ENCODE measurements at regions not wholly inside any gene's neighbourhood (a gene's known extent, or its start where the extent isn't known, plus 50 kb on each side); places are given as distances from the start of the nearest gene placed in this dataset.
A peak's percentile ranks its signal among the peaks of the same experiment; 100 is the strongest.

DNA sequence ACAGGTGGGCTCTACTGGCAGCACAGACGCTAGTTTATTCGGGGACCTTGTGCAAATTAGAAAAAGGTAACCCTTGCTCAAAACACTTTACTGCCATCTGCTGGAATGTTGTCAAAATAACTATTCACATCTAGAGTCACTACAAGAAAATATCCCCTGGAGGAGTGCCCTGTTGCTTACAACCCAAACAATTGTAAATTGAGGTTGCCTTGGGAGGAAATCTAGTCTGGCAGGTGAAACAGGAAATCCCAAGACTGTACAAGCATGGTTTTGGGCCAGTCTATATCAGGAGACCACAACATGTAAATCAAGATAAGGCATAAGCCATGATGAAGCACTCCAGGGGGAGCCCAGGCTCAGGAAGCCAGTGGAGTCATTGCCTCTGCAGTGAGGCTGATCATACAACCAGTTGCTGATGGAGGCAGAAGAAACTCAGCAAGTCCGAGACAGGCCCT is 136.8 kb upstream of the ACP3 start:
- TF ChIP-seq, protein P1, sequence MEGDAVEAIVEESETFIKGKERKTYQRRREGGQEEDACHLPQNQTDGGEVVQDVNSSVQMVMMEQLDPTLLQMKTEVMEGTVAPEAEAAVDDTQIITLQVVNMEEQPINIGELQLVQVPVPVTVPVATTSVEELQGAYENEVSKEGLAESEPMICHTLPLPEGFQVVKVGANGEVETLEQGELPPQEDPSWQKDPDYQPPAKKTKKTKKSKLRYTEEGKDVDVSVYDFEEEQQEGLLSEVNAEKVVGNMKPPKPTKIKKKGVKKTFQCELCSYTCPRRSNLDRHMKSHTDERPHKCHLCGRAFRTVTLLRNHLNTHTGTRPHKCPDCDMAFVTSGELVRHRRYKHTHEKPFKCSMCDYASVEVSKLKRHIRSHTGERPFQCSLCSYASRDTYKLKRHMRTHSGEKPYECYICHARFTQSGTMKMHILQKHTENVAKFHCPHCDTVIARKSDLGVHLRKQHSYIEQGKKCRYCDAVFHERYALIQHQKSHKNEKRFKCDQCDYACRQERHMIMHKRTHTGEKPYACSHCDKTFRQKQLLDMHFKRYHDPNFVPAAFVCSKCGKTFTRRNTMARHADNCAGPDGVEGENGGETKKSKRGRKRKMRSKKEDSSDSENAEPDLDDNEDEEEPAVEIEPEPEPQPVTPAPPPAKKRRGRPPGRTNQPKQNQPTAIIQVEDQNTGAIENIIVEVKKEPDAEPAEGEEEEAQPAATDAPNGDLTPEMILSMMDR (IDR thresholded peaks at IDR 0.05; ENCODE audit: insufficient read depth, low read length): peak; percentile 58
- DNase-seq (ENCODE audit: low read depth): peak; percentile 77
- H3K4me3 ChIP-seq (ENCODE audit: low read depth, low read length): no peak overlapping the region

DNA sequence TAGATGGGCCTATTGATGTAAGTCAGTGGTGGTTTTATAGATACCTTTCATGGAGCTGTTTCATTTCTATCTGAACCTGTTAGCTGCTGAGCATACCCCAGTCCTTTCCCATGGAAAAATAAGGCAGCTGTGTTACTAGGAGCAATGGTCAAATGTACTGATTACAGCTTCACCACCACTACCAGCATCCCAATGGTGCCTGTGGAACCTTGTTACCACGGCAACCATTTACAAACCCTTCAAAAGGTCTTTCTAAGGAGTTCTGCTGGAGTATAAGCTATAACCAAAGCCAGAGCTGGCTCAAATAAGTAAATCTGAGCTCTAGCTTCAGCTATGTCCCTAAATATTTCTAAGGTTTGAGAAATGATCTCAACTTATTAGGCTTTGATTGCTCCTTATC is 133.4 kb upstream of the ACP3 start:
- DNase-seq (ENCODE audit: low read depth): no peak
- TF ChIP-seq, protein P1 (IDR thresholded peaks at IDR 0.05; ENCODE audit: insufficient read depth, low read length): no peak
- H3K4me3 ChIP-seq (ENCODE audit: low read depth, low read length): no peak overlapping the region

DNA sequence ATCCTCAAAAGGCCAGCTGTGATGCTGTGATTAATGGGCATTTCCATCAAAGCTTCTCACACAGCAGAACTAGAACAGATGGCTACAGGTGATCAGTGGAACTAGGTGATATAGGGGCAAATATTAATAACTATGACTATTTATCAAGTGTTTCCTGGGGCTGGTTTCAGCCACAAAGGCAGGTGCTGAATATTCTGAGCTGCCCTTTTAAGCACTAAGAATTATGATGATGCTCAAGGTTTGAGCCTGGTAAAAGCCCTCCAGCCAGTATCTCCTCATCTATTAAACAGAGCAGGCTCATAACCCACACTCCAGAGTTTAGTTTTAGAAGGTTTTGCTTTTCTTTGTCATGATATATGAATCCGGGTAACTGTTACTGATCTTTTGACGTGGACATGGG is 129.5 kb upstream of the ACP3 start:
- TF ChIP-seq, protein P1 (IDR thresholded peaks at IDR 0.05; ENCODE audit: insufficient read depth, low read length): no peak
- no peak overlapping the region for H3K4me3 ChIP-seq (ENCODE audit: low read depth, low read length)
- no peak for DNase-seq (ENCODE audit: low read depth)

DNA sequence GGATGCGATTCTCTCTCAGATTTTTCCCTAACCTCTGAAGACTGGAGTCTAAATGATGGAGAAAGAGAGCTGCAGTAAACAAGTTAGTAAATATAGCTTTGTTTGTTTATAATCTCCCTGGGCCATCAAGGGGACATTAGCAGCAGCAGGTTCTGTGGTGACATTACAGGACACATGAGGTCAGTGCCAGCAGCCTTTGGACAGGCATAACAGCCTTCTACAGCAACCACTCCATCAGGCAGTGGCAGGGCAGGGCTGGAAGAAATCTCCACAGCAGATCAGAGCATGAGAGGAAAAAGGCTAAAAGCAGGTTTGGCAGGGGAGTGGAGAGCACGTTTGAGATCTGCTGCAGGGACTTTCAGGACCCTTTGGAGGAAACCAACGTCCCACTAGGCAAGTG is 127.6 kb upstream of the ACP3 start:
- no peak overlapping the region for H3K4me3 ChIP-seq (ENCODE audit: low read depth, low read length)
- DNase-seq (ENCODE audit: low read depth): no peak
- TF ChIP-seq, protein P1 (IDR thresholded peaks at IDR 0.05; ENCODE audit: insufficient read depth, low read length): no peak

DNA sequence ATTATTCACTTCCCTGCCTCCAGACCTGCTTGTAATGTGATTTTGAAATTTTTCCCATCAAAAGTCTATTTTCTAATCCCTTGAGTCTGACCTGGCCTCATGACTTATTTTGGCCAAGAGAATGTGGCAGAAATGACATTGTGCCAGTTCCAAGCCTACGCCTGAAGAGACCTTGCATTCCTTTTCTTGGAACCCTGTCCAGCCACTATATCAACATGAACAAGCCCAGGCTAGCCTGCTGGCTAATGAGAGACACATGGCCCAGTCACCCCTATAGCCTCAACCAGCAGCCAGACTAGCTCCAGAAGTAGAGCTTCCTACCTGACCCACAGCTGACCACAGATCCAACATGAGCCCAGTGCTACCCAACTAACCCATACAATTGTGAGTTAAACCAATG is 121.1 kb upstream of the ACP3 start:
- peak; percentile 43 for DNase-seq (ENCODE audit: low read depth)
- TF ChIP-seq, protein P1 (IDR thresholded peaks at IDR 0.05; ENCODE audit: insufficient read depth, low read length): no peak
- no peak overlapping the region for H3K4me3 ChIP-seq (ENCODE audit: low read depth, low read length)

DNA sequence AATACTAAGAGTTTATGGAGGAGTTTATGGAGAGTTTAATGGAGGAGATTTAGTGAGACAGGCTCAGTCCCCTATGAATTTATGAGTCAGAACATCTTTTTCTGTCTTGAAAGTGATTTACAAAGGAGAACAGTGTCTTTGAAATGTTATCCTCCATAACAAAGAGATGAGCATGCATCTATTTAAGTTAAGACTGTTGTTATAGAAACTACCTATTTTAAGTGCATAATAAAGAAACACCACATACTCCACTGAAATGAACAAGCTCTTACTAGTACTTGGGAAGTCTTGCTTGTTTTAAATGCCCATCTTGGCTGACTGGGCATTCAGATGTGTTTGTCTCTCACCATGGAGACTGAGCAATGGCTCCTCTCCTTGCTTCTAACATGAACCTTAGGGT is 118.7 kb upstream of the ACP3 start:
- no peak overlapping the region for H3K4me3 ChIP-seq (ENCODE audit: low read depth, low read length)
- TF ChIP-seq, protein P1 (IDR thresholded peaks at IDR 0.05; ENCODE audit: insufficient read depth, low read length): no peak
- no peak for DNase-seq (ENCODE audit: low read depth)

DNA sequence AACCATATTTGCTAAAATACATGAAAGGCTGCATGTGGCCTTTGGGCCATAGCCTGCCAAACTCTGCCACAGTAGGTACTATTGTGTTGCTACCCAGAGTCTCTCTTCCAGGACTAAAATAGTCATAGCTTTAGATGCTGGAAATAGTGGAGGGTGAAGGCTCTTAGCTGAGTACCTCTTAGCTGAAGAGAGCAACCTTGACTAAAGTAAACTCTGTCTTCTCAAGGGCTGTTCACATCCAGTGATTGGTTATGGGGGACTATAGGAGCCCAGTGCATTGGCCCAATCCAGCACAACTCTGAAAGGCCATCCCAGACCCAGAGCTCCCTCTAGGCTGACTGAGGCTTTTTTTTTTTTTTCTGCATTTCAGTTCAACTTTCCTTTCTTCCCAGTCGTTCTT is 117.8 kb upstream of the ACP3 start:
- TF ChIP-seq, protein P1 (IDR thresholded peaks at IDR 0.05; ENCODE audit: insufficient read depth, low read length): no peak
- DNase-seq (ENCODE audit: low read depth): no peak
- H3K4me3 ChIP-seq (ENCODE audit: low read depth, low read length): no peak overlapping the region

Data from fibroblast of the aortic adventitia (primary cell).